H9 (cell line): ENCODE measurements at regions not wholly inside any gene's neighbourhood (a gene's known extent, or its start where the extent isn't known, plus 50 kb on each side); places are given as distances from the start of the nearest gene placed in this dataset.

Source experiments
- DNase-seq: peaks from one replicate; pipeline ENCODE4 v3.0.0-alpha.2; 2017
- H2AFZ ChIP-seq: one replicate; pipeline ENCODE4 v1.6.1; 2013; ENCODE audit warnings: mild to moderate bottlenecking, low read length, control low read depth, moderate library complexity
- H2AK5ac ChIP-seq: 2 replicates; pipeline ENCODE4 v1.6.1; 2013; ENCODE audit warnings: low read length, control low read depth, mixed read lengths; ENCODE audit not compliant: insufficient read length
- H2BK120ac ChIP-seq: one replicate; pipeline ENCODE4 v1.6.1; 2013; ENCODE audit warnings: low read depth, mild to moderate bottlenecking, low read length, control low read depth, inconsistent platforms; ENCODE audit not compliant: poor library complexity, severe bottlenecking
- H2BK12ac ChIP-seq: 2 replicates; pipeline ENCODE4 v1.6.1; 2013; ENCODE audit warnings: low read length, control low read depth, mixed read lengths, low read depth; ENCODE audit not compliant: insufficient read length
- H2BK15ac ChIP-seq: 2 replicates; pipeline ENCODE4 v1.6.1; 2013; ENCODE audit warnings: low read depth, low read length, control low read depth
- H2BK20ac ChIP-seq: one replicate; pipeline ENCODE4 v1.6.1; 2013; ENCODE audit warnings: low read depth, mild to moderate bottlenecking, low read length, control low read depth, inconsistent platforms; ENCODE audit not compliant: poor library complexity, severe bottlenecking
- H2BK5ac ChIP-seq: 2 replicates; pipeline ENCODE4 v1.6.1; 2013; ENCODE audit warnings: low read length, control low read depth, mixed read lengths; ENCODE audit not compliant: insufficient read length
- H3K14ac ChIP-seq: 2 replicates; pipeline ENCODE4 v1.6.1; 2013; ENCODE audit warnings: low read length, control low read depth; ENCODE audit not compliant: insufficient read depth
- H3K18ac ChIP-seq: 2 replicates; pipeline ENCODE4 v1.6.1; 2013; ENCODE audit warnings: low read depth, mild to moderate bottlenecking, mixed read lengths, low read length, control low read depth; ENCODE audit not compliant: insufficient read length
- H3K23ac ChIP-seq: 2 replicates; pipeline ENCODE4 v1.6.1; 2013; ENCODE audit warnings: low read length, control low read depth, mixed read lengths, low read depth; ENCODE audit not compliant: insufficient read length
- H3K23me2 ChIP-seq: 2 replicates; pipeline ENCODE4 v1.6.1; 2013; ENCODE audit warnings: low read depth, mild to moderate bottlenecking, mixed read lengths, low read length, control low read depth; ENCODE audit not compliant: insufficient read length, poor library complexity, severe bottlenecking
- H3K27ac ChIP-seq: 2 replicates; pipeline ENCODE4 v1.5.1; 2013; ENCODE audit warnings: low read length, control low read depth, mixed read lengths, low read depth; ENCODE audit not compliant: insufficient read length
- H3K27me3 ChIP-seq: 2 replicates; pipeline ENCODE4 v1.6.1; 2013; ENCODE audit warnings: low read length, control low read depth, inconsistent platforms; ENCODE audit not compliant: insufficient read depth
- H3K4ac ChIP-seq: 2 replicates; pipeline ENCODE4 v1.6.1; 2013; ENCODE audit warnings: low read depth, mild to moderate bottlenecking, control low read depth, inconsistent platforms, low read length, moderate library complexity
- H3K4me1 ChIP-seq: 2 replicates; pipeline ENCODE4 v1.6.1; 2013; ENCODE audit warnings: low read length, control low read depth, inconsistent platforms; ENCODE audit not compliant: insufficient read depth
- H3K4me2 ChIP-seq: 2 replicates; pipeline ENCODE4 v1.6.1; 2013; ENCODE audit warnings: low read length, control low read depth, mixed read lengths; ENCODE audit not compliant: insufficient read length, insufficient read depth
- H3K56ac ChIP-seq: 2 replicates; pipeline ENCODE4 v1.6.1; 2013; ENCODE audit warnings: low read depth, mild to moderate bottlenecking, mixed read lengths, low read length, control low read depth; ENCODE audit not compliant: insufficient read length
- H3K79me1 ChIP-seq: 2 replicates; pipeline ENCODE4 v1.6.1; 2013; ENCODE audit warnings: low read depth, mild to moderate bottlenecking, moderate library complexity, low read length, control low read depth, inconsistent platforms; ENCODE audit not compliant: insufficient read depth, poor library complexity, severe bottlenecking
- H3K79me2 ChIP-seq: 2 replicates; pipeline ENCODE4 v1.6.1; 2013; ENCODE audit warnings: low read length, control low read depth, inconsistent platforms; ENCODE audit not compliant: insufficient read depth
- H3K9ac ChIP-seq: 2 replicates; pipeline ENCODE4 v1.6.1; 2013; ENCODE audit warnings: low read length, control low read depth, mixed read lengths; ENCODE audit not compliant: insufficient read length; ENCODE audit errors: extremely low read depth
- H3K9me3 ChIP-seq: one replicate; pipeline ENCODE4 v1.6.1; 2013; ENCODE audit warnings: low read depth, low read length, inconsistent platforms; ENCODE audit not compliant: control insufficient read depth
- H3T11ph ChIP-seq: one replicate; pipeline ENCODE4 v1.6.1; 2013; ENCODE audit warnings: mild to moderate bottlenecking, low read length, control low read depth, inconsistent platforms
- H4K20me1 ChIP-seq: one replicate; pipeline ENCODE4 v1.6.1; 2013; ENCODE audit not compliant: control insufficient read depth, insufficient read length, insufficient read depth
- H4K5ac ChIP-seq: 2 replicates; pipeline ENCODE4 v1.6.1; 2013; ENCODE audit warnings: low read depth, mild to moderate bottlenecking, mixed read lengths, low read length, control low read depth; ENCODE audit not compliant: insufficient read length
- H4K8ac ChIP-seq: replicated peaks from 2 replicates; pipeline ENCODE4 v1.6.1; 2013; ENCODE audit warnings: low read length, control low read depth, mixed read lengths, low read depth; ENCODE audit not compliant: insufficient read length
- H4K91ac ChIP-seq: 2 replicates; pipeline ENCODE4 v1.6.1; 2013; ENCODE audit warnings: low read depth, mild to moderate bottlenecking, moderate library complexity, mixed read lengths, low read length, control low read depth; ENCODE audit not compliant: insufficient read length
- H3K27ac Mint-ChIP-seq, 3 experiments: 2 replicates in 2 of 3; 3 replicates in 1 of 3; pipeline ENCODE4 v1.8.0; 2020 to 2021; ENCODE audit warnings: mixed read lengths in 3 of 3, mild to moderate bottlenecking in 1 of 3, moderate library complexity in 1 of 3
- H3K27me3 Mint-ChIP-seq: 2 replicates; pipeline ENCODE4 v1.8.0; 2021; ENCODE audit warnings: low read depth, mild to moderate bottlenecking, moderate library complexity, mixed read lengths
- H3K36me3 Mint-ChIP-seq, 3 experiments: 2 replicates in 2 of 3; 3 replicates in 1 of 3; pipeline ENCODE4 v1.8.0; 2020 to 2021; ENCODE audit warnings: low read depth in 3 of 3, mixed read lengths in 3 of 3; ENCODE audit not compliant: insufficient read depth in 1 of 3
- H3K4me1 Mint-ChIP-seq, 2 experiments: 2 replicates each; pipeline ENCODE4 v1.8.0; 2020; ENCODE audit warnings: mixed read lengths in 2 of 2
- H3K4me3 Mint-ChIP-seq, 2 experiments: 2 replicates in 1 of 2; 3 replicates in 1 of 2; pipeline ENCODE4 v1.8.0; 2020 to 2021; ENCODE audit warnings: mild to moderate bottlenecking in 2 of 2, mixed read lengths in 2 of 2, moderate library complexity in 1 of 2
- H3K9me3 Mint-ChIP-seq, 2 experiments: 2 replicates in 1 of 2; 3 replicates in 1 of 2; pipeline ENCODE4 v1.8.0; 2020; ENCODE audit warnings: mild to moderate bottlenecking in 2 of 2, mixed read lengths in 2 of 2, moderate library complexity in 1 of 2
- CTCF ChIP-seq: fragments of 200-600 bp; sonication (generic); conservative IDR thresholded peaks from 3 replicates; pipeline ENCODE4 v1.8.0; 2021; ENCODE audit warnings: antibody characterized with exemption, mild to moderate bottlenecking
- WGBS: extraction: QIAGEN DNeasy Blood & Tissue Kit; methylation state at CpG from one replicate; pipeline ENCODE4 v1.1.7; 2013; ENCODE audit warnings: missing lambda C conversion rate, low lambda C conversion rate, mixed read lengths; ENCODE audit not compliant: insufficient read length; ENCODE audit errors: extremely low coverage; 5-methylcytosine and 5-hydroxymethylcytosine counted together

- Histone ChIP-seq H3K79me2 (no peaks in the 10 kb centered on the region), H4K8ac (no peak overlapping the region), H3K27ac (no peak overlapping the region), H2BK20ac (no peak overlapping the region), H3K4me2 (no peak overlapping the region), H3K27me3 (no peaks in the 10 kb centered on the region), H4K20me1 (no peaks in the 10 kb centered on the region), H2BK12ac (no peak overlapping the region), H4K5ac (no peak overlapping the region), H2AK5ac (no peak overlapping the region), H3K4ac (no peak overlapping the region), H3T11ph (no peak overlapping the region), H2BK15ac (no peak overlapping the region), H3K14ac (no peak overlapping the region), H3K56ac (no peak overlapping the region), H3K23me2 (no peaks in the 10 kb centered on the region), H2BK5ac (no peak overlapping the region), H2AFZ (no peak overlapping the region), H3K79me1 (no peaks in the 10 kb centered on the region), H3K23ac (no peak overlapping the region), H3K18ac (no peak overlapping the region), H4K91ac (no peak overlapping the region), H3K9me3 (no peaks in the 10 kb centered on the region), H3K9ac (no peak overlapping the region), H3K4me1 (no peaks in the 10 kb centered on the region; the same call in 1 of the 2 replicates), H2BK120ac (no peak overlapping the region)
- no peaks in the 10 kb centered on the region; a peak in 2 of 7 replicates for H3K36me3 Mint-ChIP-seq
- H3K27ac Mint-ChIP-seq: no peak overlapping the region
- no peak for DNase-seq
- no peaks in the 10 kb centered on the region; a peak in 1 of 5 replicates for H3K9me3 Mint-ChIP-seq
- WGBS: no CpG with 5 or more reads among the region's 2 CpGs
- TF ChIP-seq CTCF: no peak
- no peak overlapping the region for H3K4me3 Mint-ChIP-seq
- peaks cover 13 to 14% of the 10 kb centered on the region in 2 experiments for H3K4me1 Mint-ChIP-seq
- no peaks in the 10 kb centered on the region; the same call in 1 of the 2 replicates for H3K27me3 Mint-ChIP-seq
Observed at GRCh38 chr2:198523710-198524109, 719.3 kb downstream of the PLCL1 start.
